Astrocyte of the spinal cord (primary cell): ENCODE measurements at regions not wholly inside any gene's neighbourhood (a gene's known extent, or its start where the extent isn't known, plus 50 kb on each side); places are given as distances from the start of the nearest gene placed in this dataset.

ENCODE experiments used
- DNase-seq: peaks from one replicate; pipeline ENCODE4 v3.0.0; 2011; ENCODE audit warnings: low read depth, low spot score
- H3K4me3 ChIP-seq: 2 replicates; pipeline ENCODE4 v1.5.1; 2011; ENCODE audit warnings: low read depth, mild to moderate bottlenecking, low read length, moderate library complexity
- in situ Hi-C: cut with HindIII; loops from 2 replicates; pipeline ENCODE4 v1.10.0; 2017; ENCODE audit warnings: low sequenced_read_pairs
- TF ChIP-seq, protein P1 (sequence below): IDR thresholded peaks from 2 replicates; pipeline ENCODE4 v1.5.1; 2012; ENCODE audit warnings: low read depth, mild to moderate bottlenecking, low read length, inconsistent platforms

DNA sequence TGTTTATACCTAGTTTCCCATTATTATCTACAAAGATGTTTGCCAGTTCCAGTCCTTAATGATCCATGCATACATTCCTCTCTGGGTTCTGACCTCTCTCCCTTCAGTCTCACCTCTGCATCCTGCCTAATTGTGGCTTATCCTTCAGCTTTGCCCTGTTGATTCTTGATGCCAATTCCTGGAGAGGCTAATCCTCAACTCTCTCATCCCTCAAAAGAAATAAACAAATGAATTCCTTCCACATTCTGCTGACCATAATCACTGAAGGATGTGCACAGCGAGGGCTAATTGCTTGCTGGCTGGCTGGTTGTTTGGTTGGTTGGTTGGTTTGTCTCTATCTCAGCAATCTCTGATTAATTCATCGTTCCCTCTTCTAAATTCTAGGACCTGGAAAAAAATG lies 113.8 kb downstream of the IRS2 start:
- no peak for DNase-seq
- TF ChIP-seq, protein P1, sequence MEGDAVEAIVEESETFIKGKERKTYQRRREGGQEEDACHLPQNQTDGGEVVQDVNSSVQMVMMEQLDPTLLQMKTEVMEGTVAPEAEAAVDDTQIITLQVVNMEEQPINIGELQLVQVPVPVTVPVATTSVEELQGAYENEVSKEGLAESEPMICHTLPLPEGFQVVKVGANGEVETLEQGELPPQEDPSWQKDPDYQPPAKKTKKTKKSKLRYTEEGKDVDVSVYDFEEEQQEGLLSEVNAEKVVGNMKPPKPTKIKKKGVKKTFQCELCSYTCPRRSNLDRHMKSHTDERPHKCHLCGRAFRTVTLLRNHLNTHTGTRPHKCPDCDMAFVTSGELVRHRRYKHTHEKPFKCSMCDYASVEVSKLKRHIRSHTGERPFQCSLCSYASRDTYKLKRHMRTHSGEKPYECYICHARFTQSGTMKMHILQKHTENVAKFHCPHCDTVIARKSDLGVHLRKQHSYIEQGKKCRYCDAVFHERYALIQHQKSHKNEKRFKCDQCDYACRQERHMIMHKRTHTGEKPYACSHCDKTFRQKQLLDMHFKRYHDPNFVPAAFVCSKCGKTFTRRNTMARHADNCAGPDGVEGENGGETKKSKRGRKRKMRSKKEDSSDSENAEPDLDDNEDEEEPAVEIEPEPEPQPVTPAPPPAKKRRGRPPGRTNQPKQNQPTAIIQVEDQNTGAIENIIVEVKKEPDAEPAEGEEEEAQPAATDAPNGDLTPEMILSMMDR, result no peak
- no peak overlapping the region for H3K4me3 ChIP-seq
- in situ Hi-C loops, result no loop called here

DNA sequence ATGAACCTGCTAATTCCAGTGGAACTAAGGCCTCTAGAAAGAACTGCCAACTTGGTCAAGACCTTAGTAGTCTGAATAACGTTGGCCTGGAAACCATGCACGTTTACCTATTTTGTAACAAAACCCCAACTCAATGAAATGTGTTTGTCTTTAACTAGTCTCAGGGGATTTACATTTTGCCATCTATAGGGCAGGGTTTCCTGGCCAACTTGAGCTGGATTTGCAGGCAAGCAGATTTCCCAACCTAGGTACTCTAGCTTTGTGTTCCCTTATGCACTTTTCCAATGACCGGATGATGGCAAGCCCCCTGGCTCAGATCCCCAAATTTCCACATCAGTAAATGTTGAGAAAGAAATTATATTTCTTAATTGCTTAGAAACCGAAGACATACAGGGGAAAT lies 114.5 kb downstream of the IRS2 start:
- TF ChIP-seq, protein P1, result no peak
- in situ Hi-C loops, result no loop called here
- no peak for DNase-seq
- no peak overlapping the region for H3K4me3 ChIP-seq

- in situ Hi-C loops, result no loop called here
- DNase-seq, result no peak
- TF ChIP-seq, protein P1, result no peak
- no peak overlapping the region for H3K4me3 ChIP-seq
These were observed 115.6 kb downstream of the IRS2 start for GRCh38 chr13:109670776-109671175.

DNA sequence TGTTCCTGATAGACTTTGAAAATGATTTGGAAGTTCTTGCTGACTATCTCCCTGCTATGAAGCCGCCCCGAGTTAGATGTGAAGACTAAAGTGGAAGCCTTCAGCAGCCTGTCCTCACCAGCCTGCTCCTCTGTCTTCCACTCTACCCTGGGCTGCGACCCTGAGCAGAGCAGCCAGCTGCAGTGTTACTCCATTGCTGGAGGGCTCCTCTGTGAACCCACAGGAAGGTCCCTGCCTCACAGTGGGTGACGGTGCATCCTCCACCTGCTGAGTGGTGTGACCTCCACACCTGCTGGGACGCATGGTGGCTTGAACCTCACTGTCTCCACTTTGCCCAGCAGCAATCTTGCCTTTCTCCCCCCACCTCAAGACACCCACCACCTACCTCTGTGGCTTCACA lies 116.4 kb downstream of the IRS2 start:
- in situ Hi-C loops, result no loop called here
- H3K4me3 ChIP-seq, result no peak overlapping the region
- DNase-seq, result no peak
- TF ChIP-seq, protein P1, result no peak

DNA sequence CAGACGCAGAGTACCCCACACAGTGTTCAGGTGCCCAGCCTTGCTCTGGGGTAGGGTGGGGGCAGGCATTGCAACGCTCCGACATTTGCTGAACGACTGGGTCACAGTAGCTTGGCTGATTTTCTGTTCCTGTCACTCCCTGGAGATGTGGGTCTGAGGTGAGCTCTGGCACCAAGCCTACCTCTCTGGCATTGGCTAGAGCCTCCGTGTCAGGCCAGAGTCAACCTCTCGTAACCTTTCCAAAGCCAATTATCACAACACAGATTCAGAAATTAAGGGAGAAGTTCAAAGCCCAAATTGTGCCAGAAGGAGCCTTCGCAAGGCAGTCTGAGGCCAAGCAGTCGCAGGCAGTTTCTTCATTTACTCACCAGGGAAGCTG lies 117.2 kb downstream of the IRS2 start:
- no peak for DNase-seq
- in situ Hi-C loops, result no loop called here
- TF ChIP-seq, protein P1, result no peak
- no peak overlapping the region for H3K4me3 ChIP-seq

DNA sequence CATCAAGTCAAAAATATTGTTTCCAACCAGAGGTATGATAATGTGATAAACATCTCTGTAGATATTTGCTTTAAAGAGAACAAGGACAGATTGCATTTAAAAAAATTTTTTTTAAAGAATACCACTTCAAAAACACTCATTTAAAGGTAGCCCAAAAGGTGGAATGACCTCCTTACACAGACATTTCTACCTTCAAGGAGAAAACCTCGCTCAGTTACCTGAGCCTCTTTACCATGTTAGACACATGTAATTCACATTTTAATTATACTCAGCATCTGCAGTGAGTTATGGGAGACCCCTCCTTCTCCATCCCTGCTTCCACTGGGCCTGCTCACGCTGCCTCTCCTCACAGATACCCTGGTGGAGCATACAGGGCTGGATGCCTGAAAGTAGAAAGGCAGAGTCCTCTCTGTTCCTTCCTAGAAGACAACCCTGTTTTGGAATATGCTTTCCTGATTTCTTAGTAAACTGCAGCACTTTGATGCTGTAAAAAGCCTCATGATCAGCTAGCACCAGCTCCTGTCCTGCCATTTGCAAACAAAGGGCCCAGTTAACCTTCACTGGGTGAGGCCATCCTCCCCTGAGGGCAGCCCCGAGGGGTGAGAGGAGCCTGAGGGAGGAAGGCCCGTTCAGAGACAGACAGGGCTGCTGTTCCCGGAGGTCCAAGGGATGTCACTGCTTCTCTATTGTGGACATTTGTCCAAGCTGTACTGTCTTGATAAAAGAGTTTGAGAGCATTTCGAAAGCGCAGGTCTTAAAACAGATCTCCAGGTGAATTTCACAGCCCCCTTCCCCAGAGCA lies 117.8 kb downstream of the IRS2 start:
- TF ChIP-seq, protein P1, result no peak
- no peak overlapping the region for H3K4me3 ChIP-seq
- no peak for DNase-seq
- in situ Hi-C loops, result no loop called here
